ENCODE measurements at regions not wholly inside any gene's neighbourhood (a gene's known extent, or its start where the extent isn't known, plus 50 kb on each side); places are given as distances from the start of the nearest gene placed in this dataset.

- no peak for TF ChIP-seq CTCF (IDR thresholded peaks at IDR 0.05; ENCODE audit: low read depth, low read length)
- H3K27me3 ChIP-seq, result no peaks in the 10 kb centered on the region
- H3K27ac ChIP-seq, result no peak overlapping the region
- no peak for DNase-seq (ENCODE audit: low read depth in 1 of 2, low spot score in 1 of 2)
- H3K4me3 ChIP-seq, result no peak overlapping the region
- H3K4me1 ChIP-seq (ENCODE audit: low read depth), result no peaks in the 10 kb centered on the region
- no peaks in the 10 kb centered on the region for H3K36me3 ChIP-seq
- H3K9me3 ChIP-seq (ENCODE audit: low read depth), result no peaks in the 10 kb centered on the region
Observed at GRCh38 chr13:94914895-94915294, 202.6 kb upstream of the SOX21 start.

GRCh38 chr13:94906605-94907004, 194.3 kb upstream of the SOX21 start:
- Histone ChIP-seq H3K9me3 (ENCODE audit: low read depth) (no peaks in the 10 kb centered on the region), H3K36me3 (no peaks in the 10 kb centered on the region), H3K27me3 (no peaks in the 10 kb centered on the region), H3K27ac (no peak overlapping the region), H3K4me3 (no peak overlapping the region), H3K4me1 (ENCODE audit: low read depth) (no peaks in the 10 kb centered on the region)
- TF ChIP-seq CTCF (IDR thresholded peaks at IDR 0.05; ENCODE audit: low read depth, low read length), result no peak
- DNase-seq (ENCODE audit: low read depth in 1 of 2, low spot score in 1 of 2), result no peak

- Histone ChIP-seq H3K9me3 (ENCODE audit: low read depth) (no peaks in the 10 kb centered on the region), H3K4me1 (ENCODE audit: low read depth) (no peaks in the 10 kb centered on the region), H3K27me3 (no peaks in the 10 kb centered on the region), H3K4me3 (no peak overlapping the region), H3K36me3 (no peaks in the 10 kb centered on the region), H3K27ac (no peak overlapping the region)
- no peak for DNase-seq (ENCODE audit: low read depth in 1 of 2, low spot score in 1 of 2)
- no peak for TF ChIP-seq CTCF (IDR thresholded peaks at IDR 0.05; ENCODE audit: low read depth, low read length)
Observed at GRCh38 chr13:94902722-94903407, 190.5 kb upstream of the SOX21 start.

- H3K27me3 ChIP-seq, result no peaks in the 10 kb centered on the region
- DNase-seq (ENCODE audit: low read depth in 1 of 2, low spot score in 1 of 2), result no peak
- TF ChIP-seq CTCF (IDR thresholded peaks at IDR 0.05; ENCODE audit: low read depth, low read length), result no peak
- no peaks in the 10 kb centered on the region for H3K9me3 ChIP-seq (ENCODE audit: low read depth)
- no peak overlapping the region for H3K27ac ChIP-seq
- H3K4me1 ChIP-seq (ENCODE audit: low read depth), result no peaks in the 10 kb centered on the region
- H3K36me3 ChIP-seq, result no peaks in the 10 kb centered on the region
- H3K4me3 ChIP-seq, result no peak overlapping the region
Observed at GRCh38 chr13:94901070-94901469, 188.7 kb upstream of the SOX21 start.

GRCh38 chr13:94896719-94897317, 184.5 kb upstream of the SOX21 start:
- TF ChIP-seq CTCF (IDR thresholded peaks at IDR 0.05; ENCODE audit: low read depth, low read length), result no peak
- H3K27me3 ChIP-seq, result no peaks in the 10 kb centered on the region
- DNase-seq (ENCODE audit: low read depth in 1 of 2, low spot score in 1 of 2), result no peak

More at GRCh38 chr13:94896719-94897317, 184.5 kb upstream of the SOX21 start:
- no peak overlapping the region for H3K27ac ChIP-seq
- H3K4me1 ChIP-seq (ENCODE audit: low read depth), result no peaks in the 10 kb centered on the region
- no peak overlapping the region for H3K4me3 ChIP-seq
- H3K9me3 ChIP-seq (ENCODE audit: low read depth), result no peaks in the 10 kb centered on the region
- H3K36me3 ChIP-seq, result no peaks in the 10 kb centered on the region

Data from cardiac muscle cell (in vitro differentiated cells and primary cell).